Transverse colon (tissue), 3 donors: ENCODE measurements at regions not wholly inside any gene's neighbourhood (a gene's known extent, or its start where the extent isn't known, plus 50 kb on each side); places are given as distances from the start of the nearest gene placed in this dataset.

Source experiments
- EP300 ChIP-seq: sonication (generic); formaldehyde crosslinking; IDR thresholded peaks from one replicate; pipeline ENCODE4 v1.6.1; 2017; ENCODE audit warnings: antibody characterized with exemption, low read depth
- POLR2A ChIP-seq: fragments of 450-650 bp; IDR thresholded peaks from one replicate; pipeline ENCODE4 v1.6.1; 2016; ENCODE audit warnings: antibody characterized with exemption, mild to moderate bottlenecking, moderate library complexity
- TF ChIP-seq, protein P1 (sequence below), 5 experiments: fragments of 200-600 bp in 3 of 5; fragments of 450-650 bp in 2 of 5; sonication (generic) in 3 of 5; IDR thresholded peaks; 1 replicate in 2 of 5; 2 replicates in 3 of 5; pipeline ENCODE4 v1.5.1; 2016 to 2017; ENCODE audit warnings: antibody characterized with exemption in 5 of 5, inconsistent platforms in 3 of 5, mild to moderate bottlenecking in 2 of 5, moderate library complexity in 1 of 5

DNA sequence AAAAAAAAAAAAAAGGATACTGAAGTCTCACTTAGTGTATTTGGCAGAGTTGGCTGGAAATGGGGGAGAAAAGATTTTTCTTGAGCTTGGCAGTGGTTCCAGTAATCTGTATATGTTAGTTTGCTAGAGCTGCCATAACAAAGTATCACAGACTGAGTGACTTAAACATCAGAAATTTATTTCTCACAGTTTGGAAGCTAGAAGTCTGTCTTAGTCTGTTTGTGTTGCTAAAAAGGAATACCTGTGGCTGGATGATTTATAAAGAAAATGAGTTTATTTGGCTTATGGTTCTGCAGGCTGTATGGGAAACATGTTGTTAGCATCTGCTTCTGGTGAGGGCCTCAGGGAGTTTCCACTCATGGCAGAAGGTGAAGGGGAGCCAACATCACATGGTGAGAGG is 89.6 kb upstream of the CEP78 start:
- TF ChIP-seq, protein P1, sequence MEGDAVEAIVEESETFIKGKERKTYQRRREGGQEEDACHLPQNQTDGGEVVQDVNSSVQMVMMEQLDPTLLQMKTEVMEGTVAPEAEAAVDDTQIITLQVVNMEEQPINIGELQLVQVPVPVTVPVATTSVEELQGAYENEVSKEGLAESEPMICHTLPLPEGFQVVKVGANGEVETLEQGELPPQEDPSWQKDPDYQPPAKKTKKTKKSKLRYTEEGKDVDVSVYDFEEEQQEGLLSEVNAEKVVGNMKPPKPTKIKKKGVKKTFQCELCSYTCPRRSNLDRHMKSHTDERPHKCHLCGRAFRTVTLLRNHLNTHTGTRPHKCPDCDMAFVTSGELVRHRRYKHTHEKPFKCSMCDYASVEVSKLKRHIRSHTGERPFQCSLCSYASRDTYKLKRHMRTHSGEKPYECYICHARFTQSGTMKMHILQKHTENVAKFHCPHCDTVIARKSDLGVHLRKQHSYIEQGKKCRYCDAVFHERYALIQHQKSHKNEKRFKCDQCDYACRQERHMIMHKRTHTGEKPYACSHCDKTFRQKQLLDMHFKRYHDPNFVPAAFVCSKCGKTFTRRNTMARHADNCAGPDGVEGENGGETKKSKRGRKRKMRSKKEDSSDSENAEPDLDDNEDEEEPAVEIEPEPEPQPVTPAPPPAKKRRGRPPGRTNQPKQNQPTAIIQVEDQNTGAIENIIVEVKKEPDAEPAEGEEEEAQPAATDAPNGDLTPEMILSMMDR (IDR thresholded peaks at IDR 0.05) = no peak
- TF ChIP-seq POLR2A = no peak
- TF ChIP-seq EP300 = no peak
